ENCODE measurements at regions not wholly inside any gene's neighbourhood (a gene's known extent, or its start where the extent isn't known, plus 50 kb on each side); places are given as distances from the start of the nearest gene placed in this dataset.

DNA sequence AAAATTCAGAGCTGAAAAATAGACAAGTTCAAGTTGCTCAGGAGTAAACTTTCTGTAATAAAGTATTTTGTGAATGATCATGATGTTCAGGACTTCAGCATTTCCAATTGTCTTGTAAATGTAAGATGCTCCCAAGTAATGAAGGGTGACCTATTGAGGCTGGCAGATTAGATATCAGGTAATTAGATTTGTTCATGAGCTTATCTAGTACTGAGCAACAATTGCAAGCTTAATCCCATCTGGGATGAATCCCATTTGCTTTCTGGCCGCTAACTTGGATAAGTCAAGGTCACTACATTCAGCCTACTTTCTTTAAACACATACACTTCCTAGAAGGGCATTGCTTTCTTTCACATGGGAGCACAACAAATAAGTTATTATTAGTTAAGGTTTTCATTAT is 82.4 kb upstream of the ITGB1 start:
- no peak for DNase-seq (ENCODE audit: low spot score in 2 of 2)
- no peak for TF ChIP-seq EP300 (IDR thresholded peaks at IDR 0.05)
- TF ChIP-seq, protein P1, sequence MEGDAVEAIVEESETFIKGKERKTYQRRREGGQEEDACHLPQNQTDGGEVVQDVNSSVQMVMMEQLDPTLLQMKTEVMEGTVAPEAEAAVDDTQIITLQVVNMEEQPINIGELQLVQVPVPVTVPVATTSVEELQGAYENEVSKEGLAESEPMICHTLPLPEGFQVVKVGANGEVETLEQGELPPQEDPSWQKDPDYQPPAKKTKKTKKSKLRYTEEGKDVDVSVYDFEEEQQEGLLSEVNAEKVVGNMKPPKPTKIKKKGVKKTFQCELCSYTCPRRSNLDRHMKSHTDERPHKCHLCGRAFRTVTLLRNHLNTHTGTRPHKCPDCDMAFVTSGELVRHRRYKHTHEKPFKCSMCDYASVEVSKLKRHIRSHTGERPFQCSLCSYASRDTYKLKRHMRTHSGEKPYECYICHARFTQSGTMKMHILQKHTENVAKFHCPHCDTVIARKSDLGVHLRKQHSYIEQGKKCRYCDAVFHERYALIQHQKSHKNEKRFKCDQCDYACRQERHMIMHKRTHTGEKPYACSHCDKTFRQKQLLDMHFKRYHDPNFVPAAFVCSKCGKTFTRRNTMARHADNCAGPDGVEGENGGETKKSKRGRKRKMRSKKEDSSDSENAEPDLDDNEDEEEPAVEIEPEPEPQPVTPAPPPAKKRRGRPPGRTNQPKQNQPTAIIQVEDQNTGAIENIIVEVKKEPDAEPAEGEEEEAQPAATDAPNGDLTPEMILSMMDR (IDR thresholded peaks at IDR 0.05), result no peak
- no peak for TF ChIP-seq POLR2A (IDR thresholded peaks at IDR 0.05)
- Histone ChIP-seq H3K4me3 (no peak overlapping the region), H3K27me3 (no peaks in the 10 kb centered on the region), H3K27ac (no peak overlapping the region), H3K36me3 (no peaks in the 10 kb centered on the region), H3K4me1 (no peaks in the 10 kb centered on the region), H3K9me3 (no peaks in the 10 kb centered on the region)
- WGBS, 2 donors, result 63 to 64% methylated on average over 1 of the region's 1 CpG

DNA sequence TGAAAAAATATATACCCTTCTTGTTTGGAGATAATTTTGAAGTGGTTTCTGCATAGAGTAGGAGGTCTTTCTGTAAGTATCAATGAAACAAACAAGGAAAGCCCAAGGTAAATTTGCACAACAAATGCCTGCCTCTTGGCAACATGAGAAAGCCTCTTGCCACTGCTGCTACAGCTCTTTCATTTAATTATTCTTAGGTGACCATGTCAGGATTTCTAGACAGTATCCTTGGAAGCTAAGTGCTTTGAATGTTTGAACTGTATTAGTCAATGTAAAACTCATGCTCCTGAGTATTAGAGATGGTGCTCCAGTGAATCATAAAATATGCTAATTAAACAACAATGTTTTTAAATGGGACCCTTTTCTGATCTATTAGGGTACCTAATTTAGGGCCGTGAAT is 81.2 kb upstream of the ITGB1 start:
- no peaks in the 10 kb centered on the region for H3K9me3 ChIP-seq

GRCh38 chr10:33038672-33039071 is 80.6 kb upstream of the ITGB1 start:
- no peak for DNase-seq (ENCODE audit: low spot score in 2 of 2)
- WGBS, 2 donors, result 89 to 94% methylated on average over 7 of the region's 7 CpGs
- H3K27me3 ChIP-seq, result no peaks in the 10 kb centered on the region
- H3K9me3 ChIP-seq, result no peaks in the 10 kb centered on the region
- H3K4me1 ChIP-seq, result no peaks in the 10 kb centered on the region
- TF ChIP-seq POLR2A (IDR thresholded peaks at IDR 0.05) (no peak), EP300 (IDR thresholded peaks at IDR 0.05) (no peak)
- TF ChIP-seq, protein P1 (IDR thresholded peaks at IDR 0.05), result no peak
- H3K36me3 ChIP-seq, result no peaks in the 10 kb centered on the region
- H3K4me3 ChIP-seq, result no peak overlapping the region
- no peak overlapping the region for H3K27ac ChIP-seq

More for the DNA sequence above, 81.2 kb upstream of the ITGB1 start:
- 81 to 85% methylated on average over 1 of the region's 1 CpG for WGBS, 2 donors
- TF ChIP-seq EP300 (IDR thresholded peaks at IDR 0.05) (no peak), POLR2A (IDR thresholded peaks at IDR 0.05) (no peak)
- TF ChIP-seq, protein P1 (IDR thresholded peaks at IDR 0.05), result no peak
- H3K27me3 ChIP-seq, result no peaks in the 10 kb centered on the region
- no peak for DNase-seq (ENCODE audit: low spot score in 2 of 2)
- H3K4me1 ChIP-seq, result no peaks in the 10 kb centered on the region
- H3K36me3 ChIP-seq, result no peaks in the 10 kb centered on the region
- no peak overlapping the region for H3K4me3 ChIP-seq
- H3K27ac ChIP-seq, result no peak overlapping the region

DNA sequence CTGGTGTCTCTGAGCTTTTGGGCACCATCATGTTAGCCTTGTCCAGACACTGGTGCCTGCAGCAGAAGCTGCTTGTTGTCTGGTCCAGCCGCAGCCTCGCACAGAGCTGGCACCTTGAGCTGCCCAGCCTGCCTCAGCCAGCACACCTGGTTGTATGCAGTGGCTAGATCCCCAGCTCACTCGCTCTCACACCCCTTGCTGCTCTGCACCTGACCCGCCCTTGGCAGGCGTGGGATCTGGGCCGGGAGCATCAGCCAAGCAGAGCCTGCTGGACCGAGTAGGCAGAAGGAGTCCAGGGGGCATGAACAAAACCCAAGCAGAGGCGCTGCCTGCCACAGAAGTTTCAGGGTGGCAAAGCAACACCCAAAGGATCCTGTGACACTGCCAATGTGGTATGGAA is 79.7 kb upstream of the ITGB1 start:
- 91 to 95% methylated on average over 6 to 8 of the region's 8 CpGs for WGBS, 2 donors
- H3K4me1 ChIP-seq, result peaks cover 0 to 5% (median 0%) of the 10 kb centered on the region in 4 donors

DNA sequence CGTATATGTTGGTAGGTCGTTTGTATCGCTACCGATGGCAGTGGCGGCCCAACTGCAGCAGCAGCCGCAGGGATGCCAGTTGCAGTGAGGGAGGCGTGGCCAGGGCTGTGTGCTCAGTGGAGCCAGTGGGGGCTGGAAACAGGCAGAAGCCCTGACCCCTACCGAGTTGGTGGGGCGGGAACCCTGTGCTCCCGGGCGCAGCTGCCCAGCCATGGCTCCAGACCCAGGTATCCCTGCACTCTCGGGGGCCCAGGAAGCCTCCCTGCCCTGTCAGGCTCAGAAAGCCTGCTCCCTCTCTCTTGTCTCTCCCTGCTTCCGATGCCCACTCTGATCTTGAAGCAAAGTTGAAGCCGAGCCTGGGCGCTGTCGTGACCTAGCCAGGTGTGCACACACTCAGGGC is 78.6 kb upstream of the ITGB1 start:
- WGBS, 2 donors, result 91 to 96% methylated on average over 15 to 16 of the region's 16 CpGs
- DNase-seq (ENCODE audit: low spot score in 2 of 2), result no peak
- Histone ChIP-seq H3K9me3 (no peaks in the 10 kb centered on the region), H3K27me3 (no peaks in the 10 kb centered on the region), H3K4me3 (no peak overlapping the region), H3K36me3 (no peaks in the 10 kb centered on the region), H3K27ac (no peak overlapping the region), H3K4me1 (peaks cover 0 to 5% (median 1%) of the 10 kb centered on the region in 4 donors)
- TF ChIP-seq, protein P1 (IDR thresholded peaks at IDR 0.05), result no peak

More for the DNA sequence above, 79.7 kb upstream of the ITGB1 start:
- DNase-seq (ENCODE audit: low spot score in 2 of 2), result no peak
- Histone ChIP-seq H3K4me3 (no peak overlapping the region), H3K27ac (no peak overlapping the region), H3K36me3 (no peaks in the 10 kb centered on the region), H3K27me3 (no peaks in the 10 kb centered on the region), H3K9me3 (no peaks in the 10 kb centered on the region)
- no peak for TF ChIP-seq EP300 (IDR thresholded peaks at IDR 0.05)
- TF ChIP-seq, protein P1 (IDR thresholded peaks at IDR 0.05), result no peak
